ENCODE measurements at regions not wholly inside any gene's neighbourhood (a gene's known extent, or its start where the extent isn't known, plus 50 kb on each side); places are given as distances from the start of the nearest gene placed in this dataset.

GRCh38 chr13:83980331-83980730 lies 98.1 kb upstream of the SLITRK1 start:
- DNase-seq = no peak

- DNase-seq = no peak
These were observed 93.4 kb upstream of the SLITRK1 start for GRCh38 chr13:83975655-83976165.

GRCh38 chr13:83958531-83958930 lies 76.3 kb upstream of the SLITRK1 start:
- no peak for DNase-seq

- no peak for DNase-seq
These were observed 72.7 kb upstream of the SLITRK1 start for GRCh38 chr13:83955011-83955410.

GRCh38 chr13:83953916-83954315 lies 71.6 kb upstream of the SLITRK1 start:
- no peak for DNase-seq

GRCh38 chr13:83950293-83950692 lies 68.0 kb upstream of the SLITRK1 start:
- DNase-seq = no peak

GRCh38 chr13:83943530-83944279 lies 61.4 kb upstream of the SLITRK1 start:
- no peak for DNase-seq

- no peak for DNase-seq
These were observed 59.5 kb upstream of the SLITRK1 start for GRCh38 chr13:83941701-83942335.

- no peak for DNase-seq
These were observed 58.5 kb upstream of the SLITRK1 start for GRCh38 chr13:83940742-83941141.

- DNase-seq = no peak
These were observed 55.3 kb upstream of the SLITRK1 start for GRCh38 chr13:83937579-83937978.

- DNase-seq = no peak
These were observed 53.3 kb upstream of the SLITRK1 start for GRCh38 chr13:83935566-83935965.

Measured in activated effector memory CD4-positive, alpha-beta T cell treated with anti-CD3 and anti-CD28 coated beads, Interleukin-2, amount 50 U/mL, for 16 hours (primary cell).